HL-60 (cell line): ENCODE measurements at regions not wholly inside any gene's neighbourhood (a gene's known extent, or its start where the extent isn't known, plus 50 kb on each side); places are given as distances from the start of the nearest gene placed in this dataset.

Experiments
- DNase-seq, 2 experiments: peaks; one replicate each; pipeline ENCODE4 v3.0.0-alpha.2; 2010 to 2020; ENCODE audit warnings: low read depth in 1 of 2, low spot score in 1 of 2
- H3K27ac ChIP-seq: fragments of 250-450 bp; sonication (Bioruptor Pico); replicated peaks from 2 replicates; pipeline ENCODE4 v1.5.1; 2020; ENCODE audit warnings: mild to moderate bottlenecking, moderate library complexity
- H3K27me3 ChIP-seq: fragments of 250-450 bp; sonication (Bioruptor Pico); 2 replicates; pipeline ENCODE4 v1.5.1; 2021; ENCODE audit warnings: mild to moderate bottlenecking, moderate library complexity; ENCODE audit not compliant: insufficient read depth, poor library complexity, severe bottlenecking
- H3K4me3 ChIP-seq: replicated peaks from 2 replicates; pipeline ENCODE4 v1.5.1; 2011; ENCODE audit warnings: mild to moderate bottlenecking, control low read depth, low read length; ENCODE audit not compliant: insufficient read depth
- GABPA ChIP-seq: IDR thresholded peaks from 2 replicates; pipeline ENCODE4 v1.6.1; 2012; ENCODE audit warnings: low read depth
- POLR2AphosphoS5 ChIP-seq: IDR thresholded peaks from 2 replicates; pipeline ENCODE4 v1.6.1; 2012; ENCODE audit warnings: low read depth
- SPI1 ChIP-seq: IDR thresholded peaks from 2 replicates; pipeline ENCODE4 v1.6.1; 2012; ENCODE audit warnings: low read depth, mild to moderate bottlenecking, borderline replicate concordance
- TF ChIP-seq, protein P1 (sequence below): IDR thresholded peaks from one replicate; pipeline ENCODE4 v1.5.1; 2011; ENCODE audit warnings: low read length, control low read depth, inconsistent platforms; ENCODE audit not compliant: insufficient read depth
- TF ChIP-seq, protein P2 (sequence below): IDR thresholded peaks from 2 replicates; pipeline ENCODE4 v1.6.1; 2012; ENCODE audit warnings: low read depth; ENCODE audit not compliant: insufficient replicate concordance

GRCh38 chr4:124334119-124334518 lies 378.4 kb downstream of the ANKRD50 start:
- H3K27ac ChIP-seq, result no peak overlapping the region
- no peaks in the 10 kb centered on the region for H3K27me3 ChIP-seq
- TF ChIP-seq POLR2AphosphoS5, result no peak
- no peak for TF ChIP-seq SPI1
- TF ChIP-seq, protein P1, sequence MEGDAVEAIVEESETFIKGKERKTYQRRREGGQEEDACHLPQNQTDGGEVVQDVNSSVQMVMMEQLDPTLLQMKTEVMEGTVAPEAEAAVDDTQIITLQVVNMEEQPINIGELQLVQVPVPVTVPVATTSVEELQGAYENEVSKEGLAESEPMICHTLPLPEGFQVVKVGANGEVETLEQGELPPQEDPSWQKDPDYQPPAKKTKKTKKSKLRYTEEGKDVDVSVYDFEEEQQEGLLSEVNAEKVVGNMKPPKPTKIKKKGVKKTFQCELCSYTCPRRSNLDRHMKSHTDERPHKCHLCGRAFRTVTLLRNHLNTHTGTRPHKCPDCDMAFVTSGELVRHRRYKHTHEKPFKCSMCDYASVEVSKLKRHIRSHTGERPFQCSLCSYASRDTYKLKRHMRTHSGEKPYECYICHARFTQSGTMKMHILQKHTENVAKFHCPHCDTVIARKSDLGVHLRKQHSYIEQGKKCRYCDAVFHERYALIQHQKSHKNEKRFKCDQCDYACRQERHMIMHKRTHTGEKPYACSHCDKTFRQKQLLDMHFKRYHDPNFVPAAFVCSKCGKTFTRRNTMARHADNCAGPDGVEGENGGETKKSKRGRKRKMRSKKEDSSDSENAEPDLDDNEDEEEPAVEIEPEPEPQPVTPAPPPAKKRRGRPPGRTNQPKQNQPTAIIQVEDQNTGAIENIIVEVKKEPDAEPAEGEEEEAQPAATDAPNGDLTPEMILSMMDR, result no peak
- TF ChIP-seq, protein P2, sequence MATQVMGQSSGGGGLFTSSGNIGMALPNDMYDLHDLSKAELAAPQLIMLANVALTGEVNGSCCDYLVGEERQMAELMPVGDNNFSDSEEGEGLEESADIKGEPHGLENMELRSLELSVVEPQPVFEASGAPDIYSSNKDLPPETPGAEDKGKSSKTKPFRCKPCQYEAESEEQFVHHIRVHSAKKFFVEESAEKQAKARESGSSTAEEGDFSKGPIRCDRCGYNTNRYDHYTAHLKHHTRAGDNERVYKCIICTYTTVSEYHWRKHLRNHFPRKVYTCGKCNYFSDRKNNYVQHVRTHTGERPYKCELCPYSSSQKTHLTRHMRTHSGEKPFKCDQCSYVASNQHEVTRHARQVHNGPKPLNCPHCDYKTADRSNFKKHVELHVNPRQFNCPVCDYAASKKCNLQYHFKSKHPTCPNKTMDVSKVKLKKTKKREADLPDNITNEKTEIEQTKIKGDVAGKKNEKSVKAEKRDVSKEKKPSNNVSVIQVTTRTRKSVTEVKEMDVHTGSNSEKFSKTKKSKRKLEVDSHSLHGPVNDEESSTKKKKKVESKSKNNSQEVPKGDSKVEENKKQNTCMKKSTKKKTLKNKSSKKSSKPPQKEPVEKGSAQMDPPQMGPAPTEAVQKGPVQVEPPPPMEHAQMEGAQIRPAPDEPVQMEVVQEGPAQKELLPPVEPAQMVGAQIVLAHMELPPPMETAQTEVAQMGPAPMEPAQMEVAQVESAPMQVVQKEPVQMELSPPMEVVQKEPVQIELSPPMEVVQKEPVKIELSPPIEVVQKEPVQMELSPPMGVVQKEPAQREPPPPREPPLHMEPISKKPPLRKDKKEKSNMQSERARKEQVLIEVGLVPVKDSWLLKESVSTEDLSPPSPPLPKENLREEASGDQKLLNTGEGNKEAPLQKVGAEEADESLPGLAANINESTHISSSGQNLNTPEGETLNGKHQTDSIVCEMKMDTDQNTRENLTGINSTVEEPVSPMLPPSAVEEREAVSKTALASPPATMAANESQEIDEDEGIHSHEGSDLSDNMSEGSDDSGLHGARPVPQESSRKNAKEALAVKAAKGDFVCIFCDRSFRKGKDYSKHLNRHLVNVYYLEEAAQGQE, result no peak
- no peak for TF ChIP-seq GABPA
- no peak for DNase-seq
- H3K4me3 ChIP-seq, result no peak overlapping the region

DNA sequence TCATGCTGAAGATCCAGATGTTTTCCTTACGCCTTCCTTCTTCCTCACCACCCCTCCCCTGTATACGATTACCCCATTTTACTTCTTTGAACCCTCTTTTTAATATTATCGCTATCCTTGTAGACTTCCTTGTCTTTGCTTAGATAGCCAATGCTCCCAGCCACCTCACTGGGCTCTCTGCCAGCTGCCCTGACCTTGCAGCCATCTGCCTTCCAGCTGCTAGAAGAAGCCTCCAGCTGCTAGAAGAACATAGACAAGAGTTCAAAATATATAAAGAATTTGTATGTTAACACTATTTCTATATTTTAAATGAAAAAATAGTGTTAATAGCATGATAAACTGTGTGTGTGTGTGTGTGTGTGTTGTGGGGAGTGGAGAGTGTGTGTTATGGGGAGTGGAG lies 374.7 kb downstream of the ANKRD50 start:
- Histone ChIP-seq H3K4me3 (no peak overlapping the region), H3K27ac (no peak overlapping the region), H3K27me3 (no peaks in the 10 kb centered on the region)
- TF ChIP-seq, protein P1, result no peak
- TF ChIP-seq, protein P2, result no peak
- no peak for TF ChIP-seq SPI1
- DNase-seq, result no peak

DNA sequence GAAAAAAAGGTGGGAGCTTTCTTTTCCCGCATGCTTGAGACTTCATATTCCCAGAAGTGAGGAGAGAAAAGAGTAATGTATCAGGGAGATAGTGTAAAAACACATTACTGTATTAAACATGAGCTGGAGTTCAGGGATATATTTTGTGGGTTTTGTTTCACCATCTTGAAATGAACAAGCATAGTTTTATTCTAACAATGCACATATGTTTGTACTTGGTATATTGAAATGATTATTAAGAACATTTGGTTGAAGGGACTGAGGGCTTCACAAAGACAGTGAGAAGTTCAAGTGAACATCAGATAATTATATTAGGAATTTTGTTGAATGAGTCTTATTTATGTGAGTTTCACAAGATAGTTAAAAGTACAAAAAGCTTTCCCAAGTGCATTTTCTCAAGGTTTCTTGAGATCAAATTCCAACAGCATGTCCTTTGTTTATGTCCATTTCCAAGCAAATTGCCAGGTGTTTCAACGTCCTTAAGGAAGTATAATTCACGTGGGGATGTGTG lies 368.8 kb downstream of the ANKRD50 start:
- no peak for DNase-seq
- no peaks in the 10 kb centered on the region for H3K27me3 ChIP-seq
- TF ChIP-seq SPI1 (no peak), GABPA (no peak), POLR2AphosphoS5 (no peak)
- TF ChIP-seq, protein P2, result no peak
- TF ChIP-seq, protein P1, result no peak
- H3K27ac ChIP-seq, result no peak overlapping the region
- no peak overlapping the region for H3K4me3 ChIP-seq
